T1000 (cell line): ENCODE measurements at regions not wholly inside any gene's neighbourhood (a gene's known extent, or its start where the extent isn't known, plus 50 kb on each side); places are given as distances from the start of the nearest gene placed in this dataset.
"Not testable (repeated sequence)": the region's sequence is repeated elsewhere in the genome, so short reads cannot be mapped to it uniquely, and the experiment has no call there.

Experiments used
- DNase-seq: peaks from one replicate; lab custom pipeline; 2025; ENCODE audit warnings: mixed read lengths; lab: John Stamatoyannopoulos, UW

DNA sequence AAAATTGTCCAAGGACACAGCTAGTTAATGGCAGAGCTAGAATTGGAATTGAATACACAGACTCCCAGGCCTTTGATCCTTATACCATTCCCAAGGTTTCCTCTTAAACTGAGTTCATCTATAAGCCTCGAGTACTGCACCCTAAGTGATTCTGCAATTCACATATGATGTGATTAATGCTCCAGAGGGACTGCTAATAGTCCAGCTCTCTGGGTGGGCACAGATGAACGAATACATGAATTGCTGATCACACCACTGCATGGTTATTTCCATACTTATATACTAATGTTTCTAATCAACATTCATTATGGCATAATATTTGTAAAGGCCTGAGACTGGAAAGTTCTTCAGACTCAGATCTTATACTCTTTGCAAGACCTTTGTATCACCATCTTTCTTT, 101.8 kb downstream of the NUFIP1 start:
- DNase-seq, result no peak

DNA sequence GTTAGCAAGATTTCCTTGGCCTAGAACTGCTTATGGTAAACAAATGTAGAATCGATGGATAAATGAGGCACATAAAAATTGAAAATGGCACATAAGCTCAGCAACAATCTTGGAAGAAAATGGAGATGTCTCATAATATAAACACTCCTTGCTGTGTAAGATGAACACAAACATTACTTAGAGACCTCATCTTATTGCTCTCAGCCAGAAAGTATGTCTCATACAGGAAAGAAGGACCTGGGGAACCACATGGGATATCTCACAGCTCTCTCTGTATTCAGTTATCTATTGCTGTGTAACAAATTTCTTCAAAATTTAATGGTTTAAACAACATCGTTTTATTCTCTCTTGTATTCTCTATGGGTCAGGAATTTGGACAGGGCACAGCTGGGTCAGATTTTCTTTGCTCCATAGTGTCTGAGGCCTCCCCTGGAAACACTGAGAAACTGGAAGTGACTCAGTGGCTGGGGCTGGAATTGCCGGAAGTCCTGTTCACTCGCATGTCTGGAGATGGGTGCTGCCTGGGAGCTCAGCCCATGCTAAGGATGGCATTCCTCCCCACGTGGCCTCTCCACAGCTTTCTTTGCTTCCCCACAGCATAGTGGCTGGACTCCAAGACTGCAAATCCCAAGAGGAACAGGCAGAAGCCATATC, 105.1 kb downstream of the NUFIP1 start:
- no peak for DNase-seq

DNA sequence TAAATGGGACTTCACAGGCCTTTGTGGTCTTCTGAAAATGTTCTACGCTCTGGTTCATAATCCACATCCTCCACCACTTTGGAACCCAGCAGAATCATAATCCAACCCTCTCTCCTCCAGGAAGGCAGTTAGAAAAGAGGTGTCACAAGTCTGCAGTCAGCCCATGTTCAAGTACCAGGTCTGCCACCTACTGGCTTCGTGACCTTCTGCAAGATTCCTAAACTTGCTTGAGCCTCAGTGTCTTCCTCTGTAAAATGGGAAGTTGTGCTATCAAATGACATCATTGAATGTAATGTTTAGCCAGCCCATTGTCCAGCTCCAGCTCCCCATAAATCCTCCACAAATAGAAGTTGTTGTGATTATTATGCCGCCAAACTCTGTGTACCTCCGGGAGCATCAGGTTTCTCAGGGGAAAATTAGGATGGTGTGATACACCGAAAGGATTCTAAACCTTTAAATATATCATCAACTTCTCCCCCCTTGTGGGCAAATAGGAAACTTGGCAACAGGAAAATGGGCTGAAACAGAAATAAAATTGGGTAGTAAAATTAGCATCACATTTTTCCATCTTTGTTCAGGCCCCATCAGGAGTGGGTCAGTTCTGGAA, 109.7 kb downstream of the NUFIP1 start:
- no peak for DNase-seq

DNA sequence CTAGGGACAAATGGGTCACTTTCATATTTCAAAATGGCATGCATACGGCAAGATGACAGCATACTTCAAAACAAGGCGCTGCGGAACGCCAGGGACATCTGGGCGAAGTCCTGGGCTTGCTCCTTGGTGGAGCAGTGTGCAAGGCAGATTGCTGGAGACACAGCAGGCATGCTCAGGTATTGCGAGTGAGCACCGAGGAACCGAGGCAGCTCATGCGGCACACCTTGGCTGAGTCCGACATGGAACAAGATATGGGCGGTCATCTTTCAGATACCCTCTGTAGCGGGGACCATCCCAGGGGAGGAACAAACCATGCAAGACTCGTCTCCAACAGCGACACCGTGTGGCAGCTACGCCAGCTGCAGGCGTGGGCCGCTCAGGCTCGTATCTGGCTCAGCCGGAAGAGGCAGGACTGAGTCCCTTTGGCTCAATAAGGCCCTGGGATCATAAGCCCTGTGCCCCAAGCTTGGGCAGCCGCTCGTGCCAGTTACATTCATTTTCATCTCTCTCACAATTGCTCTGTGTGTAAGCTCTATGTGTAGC, 112.4 kb downstream of the NUFIP1 start:
- no peak for DNase-seq

DNA sequence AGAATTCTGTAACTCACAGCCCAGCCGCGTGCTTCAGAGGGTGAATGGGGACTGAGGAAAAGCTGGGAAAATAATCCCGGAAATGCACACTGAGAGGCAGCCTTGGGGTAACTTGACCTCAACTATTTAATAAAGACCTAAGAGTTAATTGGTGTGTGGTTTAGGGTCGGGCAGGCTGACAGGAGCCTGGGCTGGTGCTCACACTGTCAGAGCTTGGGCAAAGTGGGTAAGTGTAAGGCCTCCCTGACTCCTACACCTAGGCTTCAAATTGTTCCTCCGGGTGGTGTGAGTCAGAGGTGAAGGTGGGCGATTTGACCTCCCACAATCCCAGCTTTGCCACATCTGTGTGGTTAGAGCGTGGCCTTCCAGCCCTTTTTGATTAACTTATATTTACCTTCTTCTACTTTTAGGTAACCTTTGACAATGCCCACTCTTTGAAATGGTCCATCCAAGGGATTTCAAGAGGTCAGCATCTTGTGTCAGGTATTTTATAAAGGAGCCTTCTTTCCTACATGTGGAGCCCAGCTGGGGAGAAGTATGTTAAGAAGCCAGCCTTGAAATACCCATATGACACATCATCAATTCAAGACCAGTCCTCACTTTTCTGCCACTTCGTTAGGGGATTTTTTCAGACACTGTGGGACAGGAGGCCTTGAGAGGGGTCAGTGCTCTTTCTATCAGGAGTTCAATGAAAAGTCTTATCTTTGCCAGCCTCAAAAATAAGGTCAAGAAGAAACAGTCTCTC, 114.2 kb downstream of the NUFIP1 start:
- no peak for DNase-seq

DNA sequence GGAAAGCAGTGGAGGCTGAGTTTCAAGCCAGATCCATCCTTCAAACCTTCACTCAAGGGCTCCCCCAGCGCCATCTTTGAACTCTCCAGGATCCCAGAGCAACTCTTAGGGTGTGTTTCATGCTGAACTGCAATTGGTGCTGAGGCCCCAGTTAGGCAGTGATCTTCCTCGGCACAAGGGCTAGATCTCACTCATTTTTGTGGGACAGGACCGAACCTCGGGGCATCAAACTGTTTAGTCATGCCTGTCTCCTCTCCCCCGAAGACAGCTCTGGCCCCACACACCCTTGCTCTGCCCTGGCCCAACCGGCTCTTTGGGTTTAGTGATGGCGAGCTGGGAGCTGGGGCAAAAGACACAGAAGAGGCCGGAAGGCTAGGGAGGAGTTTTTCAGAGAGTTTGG, 115.1 kb downstream of the NUFIP1 start:
- no peak for DNase-seq

DNA sequence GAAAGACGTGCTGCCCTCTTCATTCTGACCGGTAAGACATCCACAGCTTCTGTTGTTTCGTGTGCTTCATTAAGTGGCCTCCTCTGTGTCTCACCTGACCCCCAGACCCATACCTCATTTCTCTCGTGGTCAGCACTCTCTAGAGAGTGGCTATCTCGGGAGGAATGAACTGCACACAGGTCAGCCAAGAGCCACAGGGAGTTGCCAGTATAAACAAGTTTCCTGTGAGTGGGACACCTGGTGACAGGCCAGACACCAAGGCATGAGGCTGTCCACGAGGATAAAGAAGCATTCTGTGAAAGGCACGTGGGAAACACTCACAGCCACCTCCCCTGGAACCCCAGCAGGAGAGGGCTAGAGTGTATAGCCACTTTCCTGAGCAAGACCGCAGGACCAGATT, 115.8 kb downstream of the NUFIP1 start:
- DNase-seq, result no peak

DNA sequence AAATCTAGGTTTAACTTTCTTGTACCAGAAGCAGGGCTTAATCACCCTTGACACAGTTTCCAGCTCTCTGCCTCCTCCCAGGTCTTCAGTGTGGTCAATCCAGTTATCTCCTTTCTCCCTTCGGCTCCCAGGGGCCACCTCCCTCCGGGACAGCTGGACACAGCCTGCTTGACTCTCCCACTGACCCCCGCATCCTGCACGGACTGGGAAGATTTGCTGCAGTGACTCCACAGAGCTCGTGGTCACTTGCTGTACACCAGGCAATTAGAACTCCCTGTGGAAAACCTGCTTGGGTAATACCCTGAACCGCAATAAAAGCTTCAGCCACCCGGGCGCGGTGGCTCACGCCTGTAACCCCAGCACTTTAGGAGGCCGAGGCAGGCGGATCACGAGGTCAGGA, 116.5 kb downstream of the NUFIP1 start:
- DNase-seq, result no peak

DNA sequence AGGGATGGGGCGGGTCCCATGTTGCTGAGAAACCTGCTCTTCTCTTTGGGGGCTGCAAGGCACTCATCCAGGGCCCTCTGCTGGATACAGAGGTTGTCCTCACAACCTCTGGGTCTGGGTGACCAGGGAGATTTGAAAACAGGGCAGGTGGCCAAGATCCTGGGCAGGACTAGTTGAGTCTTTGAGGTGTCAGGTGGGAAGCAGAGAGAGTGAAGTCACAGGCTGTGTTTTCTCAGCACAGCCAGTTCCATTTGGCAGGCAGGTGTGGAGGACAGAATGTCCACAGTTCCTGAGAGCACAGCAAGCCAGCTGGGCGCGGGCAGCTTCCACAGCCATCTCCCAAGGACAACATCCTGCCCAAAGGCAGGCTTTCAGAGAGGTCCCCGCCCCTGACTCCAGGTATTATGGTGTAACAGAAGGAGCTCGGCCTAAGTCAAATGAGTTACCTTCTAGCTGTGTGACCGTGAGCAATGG, 118.8 kb downstream of the NUFIP1 start:
- no peak for DNase-seq

DNA sequence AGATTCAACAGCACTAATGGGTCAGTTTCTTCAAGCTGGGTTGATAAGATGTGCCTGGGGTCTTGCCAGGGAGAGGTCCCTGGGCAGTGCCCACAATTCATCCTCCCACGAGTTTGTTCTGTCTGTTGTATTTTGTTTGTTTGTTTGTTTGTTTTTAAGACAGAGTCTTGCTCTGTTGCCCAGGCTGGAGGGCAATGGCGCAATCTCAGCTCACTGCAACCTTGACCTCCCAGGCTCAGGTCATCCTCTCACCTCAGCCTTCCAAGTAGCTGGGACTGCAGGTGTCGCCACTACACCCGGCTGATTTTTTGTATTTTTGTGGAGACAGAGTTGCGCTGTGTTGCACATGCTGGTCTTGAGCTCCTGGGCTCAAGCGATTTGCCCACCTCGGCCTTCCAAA, 120.1 kb downstream of the NUFIP1 start:
- no peak for DNase-seq

DNA sequence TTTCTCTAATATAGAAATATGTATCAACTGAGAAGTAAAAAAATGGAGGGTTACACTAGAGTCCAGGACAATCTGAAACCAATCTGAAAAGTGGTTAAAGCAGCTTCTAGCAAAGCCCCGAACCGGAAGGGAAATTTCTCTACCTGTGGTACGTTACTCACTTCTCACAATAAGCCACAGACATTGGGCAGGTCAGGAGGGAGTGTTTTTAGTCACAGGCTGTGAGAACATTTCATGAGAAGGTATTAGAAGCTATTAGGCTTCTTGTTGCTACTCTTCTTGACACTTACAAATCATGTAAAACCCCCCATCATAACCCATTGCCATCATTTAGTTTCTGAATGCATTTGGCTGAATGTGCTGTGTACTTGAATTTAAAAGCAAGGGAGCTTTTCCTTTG, 120.9 kb downstream of the NUFIP1 start:
- DNase-seq, result no peak

DNA sequence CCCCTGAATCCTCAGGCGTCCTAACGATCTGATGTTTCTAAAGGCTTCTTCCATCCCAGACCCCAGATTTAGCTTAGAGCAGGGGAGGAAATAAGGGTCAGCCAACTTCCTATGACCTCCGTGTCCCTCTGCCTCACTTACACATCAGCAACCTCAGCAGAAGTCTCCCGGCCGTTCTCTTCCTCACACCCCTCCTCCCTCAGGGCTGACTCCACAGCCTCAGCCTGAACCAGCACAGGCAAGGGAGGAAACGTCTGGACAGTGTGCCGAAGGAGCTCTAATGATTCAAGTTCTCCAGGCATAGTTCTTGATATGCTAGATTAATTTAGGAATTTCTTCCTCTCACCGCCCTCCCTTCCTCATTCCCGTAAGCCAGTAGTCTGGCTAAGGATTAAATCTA, 121.4 kb downstream of the NUFIP1 start:
- DNase-seq, result no peak

DNA sequence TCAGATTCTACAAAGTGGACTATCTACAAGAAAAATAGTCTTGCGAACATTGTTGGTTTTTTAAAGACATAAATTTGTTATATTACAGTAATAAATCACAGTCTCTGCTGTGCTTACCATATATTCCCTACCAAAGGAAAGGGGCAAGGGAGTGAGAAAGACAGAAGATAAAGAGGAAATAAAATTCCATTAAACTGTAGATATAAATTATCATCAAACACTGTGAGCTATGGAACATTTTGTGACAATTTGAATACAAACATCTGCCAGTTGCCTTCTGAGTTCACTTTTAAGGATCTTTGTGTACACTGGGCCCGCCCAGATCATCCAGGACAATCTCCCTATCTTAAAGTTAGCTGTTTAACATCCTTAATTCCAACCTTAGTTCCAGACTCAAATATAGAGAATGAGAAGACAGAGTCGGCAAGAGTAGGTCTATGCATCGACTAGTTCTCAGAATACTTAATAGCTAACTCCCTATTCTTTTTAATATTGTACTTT, 122.8 kb downstream of the NUFIP1 start:
- no peak for DNase-seq

DNA sequence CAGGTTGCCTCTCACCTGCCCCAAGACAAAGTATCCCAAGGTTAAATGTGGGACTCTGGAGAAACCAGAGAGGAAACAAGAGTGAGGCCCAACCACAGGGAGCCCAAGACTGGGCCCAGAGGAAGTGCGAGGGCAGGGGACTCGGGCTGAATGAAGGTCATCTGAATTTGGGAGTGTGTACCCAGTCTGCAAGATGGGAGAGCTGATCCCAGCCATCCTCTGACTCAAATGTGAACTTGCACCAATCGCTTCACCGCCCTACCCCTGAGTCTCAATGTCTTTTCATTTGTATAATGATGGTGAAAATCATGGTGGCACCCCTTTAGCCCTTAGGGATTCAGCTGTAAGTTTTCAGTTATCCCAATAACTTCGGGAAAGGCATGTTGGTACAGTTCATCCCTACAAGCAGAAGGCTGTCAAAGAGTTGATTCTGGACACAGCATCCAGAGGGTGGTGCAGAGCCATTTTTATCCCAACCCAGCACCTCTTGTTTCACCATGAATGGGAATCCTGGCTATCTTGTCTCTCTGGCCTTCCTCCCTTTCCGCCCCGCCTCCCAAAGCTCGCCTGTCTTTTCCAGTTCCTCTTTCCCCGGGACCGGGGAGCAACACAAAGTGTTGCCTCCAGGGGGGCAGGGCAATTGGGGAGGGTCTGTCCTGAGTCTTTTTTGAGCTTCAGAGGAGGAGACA, 123.4 kb downstream of the NUFIP1 start:
- no peak for DNase-seq

DNA sequence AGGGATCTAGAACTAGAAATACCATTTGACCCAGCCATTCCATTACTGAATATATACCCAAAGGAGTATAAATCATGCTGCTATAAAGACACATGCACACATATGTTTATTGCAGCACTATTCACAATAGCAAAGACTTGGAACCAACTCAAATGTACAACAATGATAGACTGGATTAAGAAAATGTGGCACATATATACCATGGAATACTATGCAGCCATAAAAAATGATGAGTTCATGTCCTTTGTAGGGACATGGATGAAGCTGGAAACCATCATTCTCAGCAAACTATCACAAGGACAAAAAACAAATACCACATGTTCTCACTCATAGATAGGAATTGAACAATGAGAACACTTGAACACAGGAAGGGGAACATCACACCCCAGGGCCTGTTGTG, 125.6 kb downstream of the NUFIP1 start:
- not testable (repeated sequence) for DNase-seq

DNA sequence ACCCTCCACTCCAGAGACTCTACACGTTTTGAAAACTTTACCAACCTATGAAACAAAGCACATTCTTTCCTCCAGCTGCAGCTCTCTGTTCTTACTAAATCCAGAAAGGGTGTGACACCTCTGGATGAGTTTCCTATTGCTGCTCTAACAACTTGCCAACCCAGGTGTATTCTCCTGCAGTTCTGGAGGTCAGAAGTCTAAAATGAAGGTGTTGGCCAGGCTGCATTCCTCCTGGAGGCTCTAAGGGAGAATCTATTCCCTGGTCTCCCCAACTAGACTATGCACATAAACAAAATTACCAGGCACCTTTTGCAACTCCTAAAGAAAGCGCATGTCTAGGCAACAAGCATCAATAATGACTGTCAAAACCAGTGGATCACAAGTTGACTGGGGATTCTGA, 128.8 kb downstream of the NUFIP1 start:
- no peak for DNase-seq

DNA sequence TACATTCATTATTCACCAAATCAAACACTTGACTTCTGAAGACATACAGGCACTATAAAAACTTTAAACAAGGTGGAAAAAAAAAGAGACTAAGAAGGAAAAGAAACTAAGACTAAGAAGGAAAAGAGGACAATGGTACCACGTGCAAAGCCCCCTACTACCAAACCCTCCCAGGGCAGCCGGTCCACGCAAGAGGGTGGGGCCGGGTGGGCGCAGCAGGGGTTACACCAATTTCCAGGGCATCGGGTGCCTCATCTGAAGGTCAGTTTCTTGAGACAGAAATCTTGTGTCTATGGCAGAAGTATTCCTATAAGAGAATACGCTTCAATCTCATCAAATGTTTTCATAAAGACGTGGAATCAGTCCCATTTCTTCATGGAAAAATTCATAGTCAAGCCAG, 131.5 kb downstream of the NUFIP1 start:
- DNase-seq, result no peak

DNA sequence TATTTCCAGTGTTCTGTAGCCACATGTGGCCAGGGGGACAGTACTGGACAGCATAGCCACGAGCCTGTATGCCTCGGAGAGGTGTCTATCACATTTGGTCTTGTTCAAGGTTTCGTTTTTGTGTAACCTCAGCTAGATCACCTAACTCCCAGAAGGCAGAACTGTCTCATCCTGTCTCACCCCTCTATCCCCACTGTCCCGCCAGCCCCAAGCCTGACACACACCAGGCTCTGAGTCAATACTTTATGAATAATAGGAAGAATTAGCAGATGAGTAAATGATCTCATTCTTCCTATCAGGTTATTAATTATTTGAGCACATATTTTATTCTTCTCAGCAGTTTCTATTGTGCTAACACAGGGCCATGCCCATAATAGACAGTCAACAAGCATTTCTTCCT, 132.2 kb downstream of the NUFIP1 start:
- no peak for DNase-seq

DNA sequence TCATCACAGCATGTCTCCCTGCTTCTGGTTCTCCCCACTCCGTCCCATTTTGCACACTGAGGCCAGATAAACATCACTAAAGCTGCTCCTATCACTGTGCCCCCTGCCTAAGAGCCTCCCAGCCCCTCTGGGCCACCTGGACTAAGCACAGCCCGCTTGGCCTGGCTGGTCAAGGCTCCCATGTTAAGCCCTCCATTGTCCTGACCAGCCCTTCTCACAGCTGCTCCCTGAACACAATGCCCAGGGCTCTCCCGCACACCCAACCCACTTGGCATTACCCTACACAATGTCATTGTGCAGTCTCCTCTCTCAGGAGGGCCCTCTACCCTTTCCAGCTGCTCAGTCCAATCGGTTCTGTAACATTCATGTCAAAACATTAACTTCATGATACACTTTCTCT, 133.4 kb downstream of the NUFIP1 start:
- no peak for DNase-seq

DNA sequence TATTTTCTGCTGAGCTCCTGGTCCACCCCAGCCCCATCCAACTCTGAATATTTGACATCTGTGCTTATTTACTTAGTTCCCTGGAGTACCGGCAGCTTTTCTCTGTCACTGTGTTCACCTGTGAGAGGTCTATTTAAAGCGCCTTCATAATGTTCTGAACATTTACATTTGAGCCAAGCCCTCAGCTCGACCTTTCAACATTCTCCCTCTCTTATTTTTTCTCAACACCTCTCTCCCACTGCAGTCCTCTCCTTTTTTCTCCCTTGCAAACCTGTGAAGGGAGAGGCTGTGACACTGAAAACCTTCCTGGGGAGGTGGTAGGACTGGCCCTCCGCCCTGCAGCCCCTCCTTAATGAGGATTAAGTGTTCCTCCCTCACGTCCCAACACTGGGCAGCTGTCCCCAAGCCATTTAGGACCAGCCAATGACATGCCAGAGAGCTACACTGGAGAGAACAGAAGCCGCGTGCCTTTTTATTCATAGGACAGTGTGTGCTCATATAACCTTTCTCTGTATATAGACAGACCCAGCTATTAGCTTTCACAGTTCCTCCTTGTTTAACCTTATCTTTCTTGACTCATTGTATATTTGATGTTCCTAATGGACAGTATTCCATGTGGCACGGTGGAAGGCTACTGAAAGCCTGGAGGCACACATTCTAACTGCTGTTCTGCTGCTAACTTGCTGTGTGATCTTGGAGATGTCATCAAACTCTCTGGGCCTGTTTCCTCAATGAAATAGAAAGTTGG, 134.8 kb downstream of the NUFIP1 start:
- no peak for DNase-seq

DNA sequence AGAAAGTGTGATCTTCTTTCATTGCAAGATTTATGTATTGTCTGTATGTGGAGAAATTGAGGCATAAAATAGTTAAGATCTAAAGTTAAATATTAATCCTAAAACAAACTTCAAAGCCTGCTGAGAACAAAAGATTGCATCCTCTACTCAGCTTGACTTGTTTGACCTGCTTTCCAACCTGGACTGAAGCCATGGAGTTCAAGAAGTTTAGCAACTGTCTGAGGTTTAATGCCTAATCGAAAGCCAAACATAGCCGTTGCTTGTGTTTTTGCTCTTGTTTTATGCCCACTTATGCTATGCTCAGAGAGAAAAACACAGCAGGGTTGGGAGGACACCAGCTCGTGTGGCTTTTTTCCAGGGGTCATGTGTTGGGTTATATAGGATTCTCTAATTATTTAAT, 135.6 kb downstream of the NUFIP1 start:
- no peak for DNase-seq
